Heart left ventricle (tissue), 16 donors: ENCODE measurements at regions not wholly inside any gene's neighbourhood (a gene's known extent, or its start where the extent isn't known, plus 50 kb on each side); places are given as distances from the start of the nearest gene placed in this dataset.

ENCODE experiments used
- ATAC-seq, 4 donors: fragments of 200-7000 bp; cut with Tn5 transposase; one replicate each; pipeline ENCODE4 v1.9.1; 2020 to 2022; ENCODE audit warnings: moderate library complexity in 4 of 4, mild to moderate bottlenecking in 3 of 4, moderate number of reproducible peaks in 1 of 4
- DNase-seq, 5 donors: peaks; one replicate each; pipeline ENCODE4 v3.0.0-alpha.2; 2020
- H3K27ac ChIP-seq, 12 donors: fragments of 200-600 bp; sonication (generic) in 4 of 12; one replicate each; pipeline versions ENCODE4 v1.5.0 to v1.8.0; 2016 to 2022; ENCODE audit warnings: mild to moderate bottlenecking in 2 of 12
- H3K27me3 ChIP-seq, 9 donors: fragments of 200-600 bp; sonication (generic) in 2 of 9; one replicate each; pipeline versions ENCODE4 v1.5.1 to v1.8.0; 2016 to 2022; ENCODE audit warnings: mild to moderate bottlenecking in 3 of 9
- H3K36me3 ChIP-seq, 9 donors: fragments of 200-600 bp; sonication (generic) in 2 of 9; one replicate each; pipeline versions ENCODE4 v1.5.0 to v1.8.0; 2018 to 2022; ENCODE audit warnings: mild to moderate bottlenecking in 2 of 9
- H3K4me1 ChIP-seq, 12 donors: fragments of 200-600 bp; sonication (generic) in 4 of 12; one replicate each; pipeline versions ENCODE4 v1.5.0 to v1.8.0; 2016 to 2022; ENCODE audit warnings: mild to moderate bottlenecking in 3 of 12
- H3K4me3 ChIP-seq, 12 donors: fragments of 200-600 bp; sonication (generic) in 4 of 12; one replicate each; pipeline versions ENCODE4 v1.5.0 to v1.8.0; 2017 to 2022; ENCODE audit warnings: mild to moderate bottlenecking in 9 of 12, moderate library complexity in 4 of 12
- H3K9me3 ChIP-seq, 12 donors: fragments of 200-600 bp; sonication (generic) in 4 of 12; one replicate each; pipeline versions ENCODE4 v1.5.0 to v1.8.0; 2016 to 2022; ENCODE audit warnings: mild to moderate bottlenecking in 1 of 12
- CTCF ChIP-seq, 12 donors: fragments of 200-600 bp; sonication (generic) in 4 of 12; IDR thresholded peaks; one replicate each; pipeline versions ENCODE4 v1.5.0 to v1.8.0; 2018 to 2022; ENCODE audit warnings: antibody characterized with exemption in 12 of 12, mild to moderate bottlenecking in 5 of 12
- POLR2A ChIP-seq, 2 donors: fragments of 450-650 bp; IDR thresholded peaks; one replicate each; pipeline ENCODE4 v1.6.1; 2017; ENCODE audit warnings: antibody characterized with exemption in 2 of 2, mild to moderate bottlenecking in 2 of 2, moderate library complexity in 2 of 2
- WGBS, 4 donors: extraction: QIAGEN DNeasy Blood & Tissue Kit in 2 of 4; methylation state at CpG; one replicate each; pipeline versions ENCODE4 v1.1.5 to v1.1.7; 2013 to 2018; 5-methylcytosine and 5-hydroxymethylcytosine counted together
- intact Hi-C, 10 donors: fragments of 100-400 bp; cut with DNase I; formaldehyde crosslinking; loops; one replicate each; pipeline versions ENCODE4 v1.11.1 to v1.14.2; 2022
- donor health status: ischemic (EF 13 %, LVEDD 7.1; RV severe dilation, severe dysfunction).
- donor health status: healthy with polysubstance abuse.
- donor health status: DM: no; HTN: yes; CAD: no.
- donor health status: DM: no; HTN: no; CAD: no.
- donor health status: ischemic (EF 25% LVEDD 6.9; RV normal size, moderate dysfunction).
- donor health status: ischemic (EF 25% LVEDD 5.7; RV mildly dilated, moderate dysfunction).
- donor health status: healthy.
- donor health status: DM: yes; HTN: yes; CAD: no.
- donor health status: ischemic (EF 35%, LVEDD 5.7; RV mildly dilated, moderate dysfunction).
- donor health status: nonischemic (EF 11% LVEDD 7.7; RV severe dilation, severe dysfunction).
- donor health status: DM: yes; HTN: yes; CAD: no.
- donor health status: PGD.
- donor health status: ischemic (EF 29% LVEDD 5.4; RV normal size, mild dysfunction).
- donor health status: nonischemic (EF 23%, LVEDD 6.1; RV moderate dilation, normal function).

GRCh38 chr7:25774675-25775074, 377.3 kb upstream of the NFE2L3 start:
- DNase-seq = no peak
- TF ChIP-seq POLR2A (IDR thresholded peaks at IDR 0.05) (no peak), CTCF (IDR thresholded peaks at IDR 0.05) (no peak)
- Histone ChIP-seq H3K4me3 (no peak overlapping the region), H3K36me3 (no peaks in the 10 kb centered on the region), H3K9me3 (no peaks in the 10 kb centered on the region), H3K27ac (no peak overlapping the region), H3K27me3 (no peaks in the 10 kb centered on the region), H3K4me1 (peaks cover 0 to 21% (median 0%) of the 10 kb centered on the region in 12 donors)
- WGBS, 4 donors = 94 to 100% (median 98%) methylated on average over 1 of the region's 1 CpG
- intact Hi-C loops = loop anchor here in 2 of 10 donors (5.0 to 10.0 kb wide), 2 partner anchors 70 to 73 kb away; no protein-coding TSS in a partner anchor
- no peak for ATAC-seq

- peak overlapping the region in 5 of 12 donors; percentile 27 to 63 (median 30) for H3K27ac ChIP-seq
Measured at GRCh38 chr7:25775570-25775969, 376.4 kb upstream of the NFE2L3 start.

DNA sequence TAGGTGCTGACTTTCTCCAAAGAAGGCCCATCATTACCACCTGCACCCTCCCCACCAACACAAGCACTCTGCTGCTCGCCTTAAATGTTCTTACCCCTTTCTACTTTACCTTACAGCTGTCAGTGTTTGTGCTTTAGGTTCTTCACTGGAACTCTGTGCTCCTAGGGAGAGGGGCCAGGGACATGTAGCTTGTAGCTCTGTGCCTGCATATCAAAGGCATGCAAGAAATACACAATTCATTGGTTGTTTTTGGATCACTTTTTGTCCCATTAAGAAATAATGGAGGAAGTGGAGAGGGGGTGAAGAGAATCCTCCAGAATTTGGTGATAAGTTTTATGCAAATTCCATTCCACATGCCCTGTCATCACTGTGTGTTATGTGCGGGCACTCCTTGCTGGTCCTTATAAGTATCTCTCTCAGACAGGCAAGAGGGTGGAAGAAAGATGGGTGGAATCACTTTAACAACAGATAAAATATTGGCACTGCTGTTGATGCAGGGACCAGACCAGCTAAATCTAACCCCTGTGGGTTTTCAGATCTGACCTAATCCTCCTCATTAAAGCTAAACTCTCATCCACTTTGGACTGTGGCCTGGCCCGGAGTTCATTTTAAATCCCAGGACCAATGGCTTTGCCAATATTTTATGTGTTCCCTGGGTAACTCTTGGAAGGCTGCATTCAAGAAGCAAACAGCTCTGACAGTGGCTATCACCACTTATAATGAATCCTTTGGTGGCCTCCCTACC, 375.8 kb upstream of the NFE2L3 start:
- H3K9me3 ChIP-seq = no peaks in the 10 kb centered on the region
- TF ChIP-seq POLR2A (IDR thresholded peaks at IDR 0.05) (no peak), CTCF (IDR thresholded peaks at IDR 0.05) (no peak)
- H3K4me1 ChIP-seq = peaks cover 0 to 13% (median 0%) of the 10 kb centered on the region in 12 donors
- H3K27me3 ChIP-seq = no peaks in the 10 kb centered on the region
- intact Hi-C loops = loop anchor here in 2 of 10 donors (5.0 to 10.0 kb wide), 2 partner anchors 69 to 71 kb away; no protein-coding TSS in a partner anchor
- no peak overlapping the region for H3K4me3 ChIP-seq
- H3K27ac ChIP-seq = peak overlapping the region in 7 of 12 donors; percentile 13 to 63 (median 33)
- no peaks in the 10 kb centered on the region for H3K36me3 ChIP-seq
- 66 to 81% (median 74%) methylated on average over 3 of the region's 3 CpGs for WGBS, 4 donors
- ATAC-seq (peak; percentile 34 to 84 (median 71)), DNase-seq (peak in 2 of 5 donors; percentile 43 to 48)

More at GRCh38 chr7:25775570-25775969, 376.4 kb upstream of the NFE2L3 start:
- DNase-seq (no peak), ATAC-seq (no peak)
- intact Hi-C loops = loop anchor here in 2 of 10 donors (5.0 to 10.0 kb wide), 2 partner anchors 69 to 72 kb away; no protein-coding TSS in a partner anchor
- no peak for TF ChIP-seq POLR2A (IDR thresholded peaks at IDR 0.05)
- H3K36me3 ChIP-seq = no peaks in the 10 kb centered on the region
- WGBS, 4 donors = 87 to 92% (median 90%) methylated on average over 4 of the region's 4 CpGs
- no peaks in the 10 kb centered on the region for H3K9me3 ChIP-seq
- no peak overlapping the region for H3K4me3 ChIP-seq
- H3K27me3 ChIP-seq = no peaks in the 10 kb centered on the region
- peaks cover 0 to 17% (median 0%) of the 10 kb centered on the region in 12 donors for H3K4me1 ChIP-seq

DNA sequence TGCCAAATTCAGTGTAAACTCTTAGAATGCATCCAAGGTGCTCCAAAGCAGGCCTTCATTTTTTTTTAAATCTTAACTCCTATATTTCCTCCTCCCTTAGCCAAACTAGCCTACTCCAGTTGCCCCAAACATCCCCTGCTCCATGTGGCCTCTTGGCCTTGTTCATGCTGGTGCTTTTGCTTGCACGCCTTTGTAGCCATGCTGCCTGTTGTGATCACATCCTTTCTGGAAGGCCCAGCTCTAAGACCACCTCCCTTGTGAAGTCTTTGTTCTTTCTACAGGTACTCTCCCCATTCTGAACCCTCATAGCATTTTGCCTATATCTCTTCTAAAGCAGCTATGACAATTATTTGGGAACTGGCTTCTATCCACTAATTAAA, 375.3 kb upstream of the NFE2L3 start:
- 54 to 89% (median 87%) methylated on average over 1 of the region's 1 CpG for WGBS, 4 donors
- no peaks in the 10 kb centered on the region for H3K27me3 ChIP-seq
- H3K4me3 ChIP-seq = no peak overlapping the region
- H3K9me3 ChIP-seq = no peaks in the 10 kb centered on the region
- DNase-seq (no peak), ATAC-seq (peak in 3 of 4 donors; percentile 17 to 20 (median 19))
- H3K4me1 ChIP-seq = peaks cover 0 to 12% (median 0%) of the 10 kb centered on the region in 12 donors
- no peak for TF ChIP-seq POLR2A (IDR thresholded peaks at IDR 0.05)
- no peak for TF ChIP-seq CTCF (IDR thresholded peaks at IDR 0.05)
- H3K36me3 ChIP-seq = no peaks in the 10 kb centered on the region
- intact Hi-C loops = loop anchor here in 2 of 10 donors (5.0 to 10.0 kb wide), 2 partner anchors 68 to 71 kb away; no protein-coding TSS in a partner anchor
- peak overlapping the region in 7 of 12 donors; percentile 13 to 61 (median 33) for H3K27ac ChIP-seq
